Pancreas (tissue), 10 donors: ENCODE measurements at regions not wholly inside any gene's neighbourhood (a gene's known extent, or its start where the extent isn't known, plus 50 kb on each side); places are given as distances from the start of the nearest gene placed in this dataset.
"Not testable (repeated sequence)": the region's sequence is repeated elsewhere in the genome, so short reads cannot be mapped to it uniquely, and the experiment has no call there.

Experiments used
- ATAC-seq, 4 donors: fragments of 200-7000 bp; cut with Tn5 transposase; one replicate each; pipeline versions ENCODE4 v1.8.0 to v1.9.1; 2020; ENCODE audit warnings: mild to moderate bottlenecking in 4 of 4, moderate library complexity in 4 of 4
- DNase-seq, 6 donors: peaks; one replicate each; pipeline ENCODE4 v3.0.0-alpha.2; 2020
- FAIRE-seq: peaks from 2 replicates; lab custom pipeline; 2012; peaks lifted over from hg19 to GRCh38; lab: Jason Lieb, UNC
- H3K27ac ChIP-seq, 4 donors: fragments of 200-600 bp; sonication (generic); 1 replicate in 3 of 4; 2 replicates in 1 of 4; pipeline versions ENCODE4 v1.5.0 to v1.8.0; 2020
- H3K27me3 ChIP-seq, 4 donors: fragments of 200-600 bp; one replicate each; pipeline ENCODE4 v1.8.0; 2021
- H3K36me3 ChIP-seq, 3 donors: fragments of 200-600 bp; sonication (generic) in 1 of 3; one replicate each; pipeline versions ENCODE4 v1.5.0 to v1.8.0; 2020 to 2021
- H3K4me1 ChIP-seq, 3 donors: fragments of 200-600 bp; one replicate each; pipeline ENCODE4 v1.8.0; 2021
- H3K4me3 ChIP-seq, 4 donors: fragments of 200-600 bp; sonication (generic) in 2 of 4; one replicate each; pipeline versions ENCODE4 v1.5.0 to v1.8.0; 2020 to 2021
- H3K9me3 ChIP-seq, 4 donors: fragments of 200-600 bp; one replicate each; pipeline ENCODE4 v1.8.0; 2021
- CTCF ChIP-seq, 4 donors: fragments of 200-600 bp; sonication (generic) in 3 of 4; IDR thresholded peaks; one replicate each; pipeline versions ENCODE4 v1.5.0 to v1.8.0; 2021; ENCODE audit warnings: antibody characterized with exemption in 4 of 4
- whole genome bisulfite sequencing, 2 donors: extraction: QIAGEN DNeasy Blood & Tissue Kit; methylation state at CpG; one replicate each; pipeline ENCODE4 v1.1.7; 2013; 5-methylcytosine and 5-hydroxymethylcytosine counted together
- intact Hi-C, 3 donors: fragments of 100-400 bp; cut with DNase I; formaldehyde crosslinking; loops; one replicate each; pipeline versions ENCODE4 v1.11.1 to v1.14.2; 2022
- donor health status: healthy with polysubstance abuse.
- donor health status: DM: no; HTN: no; CAD: no; lungs with moderate emphysema.
- donor health status: DM: no; HTN: no; CAD: no.
- donor health status: control.
- donor health status: control.
- donor health status: Bipolar disorder and iron deficiency.
- donor health status: DM: yes; HTN: yes; CAD: no.
- donor health status: DM: no; HTN: no; CAD: no.
- donor health status: DM: no; HTN: no; CAD: no.
- donor health status: DM: yes; HTN: yes; CAD: no.

GRCh38 chr12:102299731-102300130 is 102.1 kb upstream of the PMCH start:
- Histone ChIP-seq H3K4me3 (no peak overlapping the region), H3K4me1 (no peaks in the 10 kb centered on the region), H3K27me3 (no peaks in the 10 kb centered on the region), H3K27ac (no peak overlapping the region), H3K36me3 (no peaks in the 10 kb centered on the region), H3K9me3 (no peaks in the 10 kb centered on the region)
- DNase-seq = no peak
- WGBS, 2 donors = 63 to 70% methylated on average over 1 of the region's 1 CpG
- intact Hi-C loops = no loop called here
- no peak for FAIRE-seq
- ATAC-seq = no peak
- TF ChIP-seq CTCF (IDR thresholded peaks at IDR 0.05) = no peak

GRCh38 chr12:102298022-102298421 is 100.4 kb upstream of the PMCH start:
- intact Hi-C loops = no loop called here
- no peak for TF ChIP-seq CTCF (IDR thresholded peaks at IDR 0.05)
- ATAC-seq (no peak), DNase-seq (no peak), FAIRE-seq (no peak)
- H3K9me3 ChIP-seq = no peaks in the 10 kb centered on the region
- no peaks in the 10 kb centered on the region for H3K4me1 ChIP-seq
- H3K27me3 ChIP-seq = no peaks in the 10 kb centered on the region
- H3K36me3 ChIP-seq = no peaks in the 10 kb centered on the region
- no peak overlapping the region for H3K27ac ChIP-seq
- no peak overlapping the region for H3K4me3 ChIP-seq
- 67 to 84% methylated on average over 3 of the region's 3 CpGs for WGBS, 2 donors

- intact Hi-C loops = no loop called here
- ATAC-seq = no peak
- Histone ChIP-seq H3K27ac (no peak overlapping the region), H3K9me3 (no peaks in the 10 kb centered on the region), H3K4me3 (no peak overlapping the region), H3K4me1 (no peaks in the 10 kb centered on the region), H3K27me3 (no peaks in the 10 kb centered on the region), H3K36me3 (no peaks in the 10 kb centered on the region)
- WGBS, 2 donors = 88 to 92% methylated on average over 2 of the region's 2 CpGs
- FAIRE-seq = no peak
- TF ChIP-seq CTCF (IDR thresholded peaks at IDR 0.05) = no peak
- DNase-seq = no peak
These were observed 99.8 kb upstream of the PMCH start for GRCh38 chr12:102297412-102297811.

GRCh38 chr12:102294568-102294967 is 96.9 kb upstream of the PMCH start:
- ATAC-seq (no peak), DNase-seq (no peak), FAIRE-seq (no peak)
- Histone ChIP-seq H3K27me3 (no peaks in the 10 kb centered on the region), H3K4me3 (no peak overlapping the region), H3K9me3 (no peaks in the 10 kb centered on the region), H3K27ac (no peak overlapping the region), H3K36me3 (no peaks in the 10 kb centered on the region), H3K4me1 (no peaks in the 10 kb centered on the region)
- intact Hi-C loops = no loop called here
- WGBS, 2 donors = 93 to 94% methylated on average over 1 of the region's 1 CpG
- TF ChIP-seq CTCF (IDR thresholded peaks at IDR 0.05) = no peak

- H3K27me3 ChIP-seq, FAIRE-seq, H3K4me3 ChIP-seq, H3K27ac ChIP-seq, H3K9me3 ChIP-seq, H3K4me1 ChIP-seq, DNase-seq, H3K36me3 ChIP-seq, ATAC-seq, intact Hi-C loops: not testable (repeated sequence)
- 62 to 71% methylated on average over 8 of the region's 8 CpGs for WGBS, 2 donors
These were observed 94.1 kb upstream of the PMCH start for GRCh38 chr12:102291498-102292440.

- H3K4me3 ChIP-seq, H3K27ac ChIP-seq, ATAC-seq, H3K27me3 ChIP-seq, FAIRE-seq, H3K36me3 ChIP-seq, H3K4me1 ChIP-seq, intact Hi-C loops, H3K9me3 ChIP-seq, DNase-seq: not testable (repeated sequence)
- 82 to 87% methylated on average over 2 of the region's 2 CpGs for WGBS, 2 donors
These were observed 92.1 kb upstream of the PMCH start for GRCh38 chr12:102289702-102290101.
